ENCODE measurements at regions not wholly inside any gene's neighbourhood (a gene's known extent, or its start where the extent isn't known, plus 50 kb on each side); places are given as distances from the start of the nearest gene placed in this dataset.

GRCh38 chr1:110781525-110781924, 91.4 kb upstream of the CD53 start:
- H3K4me1 ChIP-seq (ENCODE audit: control insufficient read depth, insufficient read depth, low read length) = no peaks in the 10 kb centered on the region
- H3K4me3 ChIP-seq (ENCODE audit: insufficient read depth, low read depth, low read length) = no peak overlapping the region
- no peak overlapping the region for H3K27ac ChIP-seq (ENCODE audit: insufficient read depth, low read depth, low read length, poor library complexity, severe bottlenecking)
- WGBS, 2 experiments = 100% methylated on average over 1 of the region's 2 CpGs; no CpG with 5 or more reads in 1 of the 2 experiments
- H3K36me3 ChIP-seq (ENCODE audit: control insufficient read depth, insufficient read depth, low read length) = no peaks in the 10 kb centered on the region
- H3K9me3 ChIP-seq (ENCODE audit: control insufficient read depth, low read length) = no peaks in the 10 kb centered on the region
- peaks cover 19% of the 10 kb centered on the region for H3K27me3 ChIP-seq (ENCODE audit: control insufficient read depth, insufficient read depth, low read length, poor library complexity, severe bottlenecking)

DNA sequence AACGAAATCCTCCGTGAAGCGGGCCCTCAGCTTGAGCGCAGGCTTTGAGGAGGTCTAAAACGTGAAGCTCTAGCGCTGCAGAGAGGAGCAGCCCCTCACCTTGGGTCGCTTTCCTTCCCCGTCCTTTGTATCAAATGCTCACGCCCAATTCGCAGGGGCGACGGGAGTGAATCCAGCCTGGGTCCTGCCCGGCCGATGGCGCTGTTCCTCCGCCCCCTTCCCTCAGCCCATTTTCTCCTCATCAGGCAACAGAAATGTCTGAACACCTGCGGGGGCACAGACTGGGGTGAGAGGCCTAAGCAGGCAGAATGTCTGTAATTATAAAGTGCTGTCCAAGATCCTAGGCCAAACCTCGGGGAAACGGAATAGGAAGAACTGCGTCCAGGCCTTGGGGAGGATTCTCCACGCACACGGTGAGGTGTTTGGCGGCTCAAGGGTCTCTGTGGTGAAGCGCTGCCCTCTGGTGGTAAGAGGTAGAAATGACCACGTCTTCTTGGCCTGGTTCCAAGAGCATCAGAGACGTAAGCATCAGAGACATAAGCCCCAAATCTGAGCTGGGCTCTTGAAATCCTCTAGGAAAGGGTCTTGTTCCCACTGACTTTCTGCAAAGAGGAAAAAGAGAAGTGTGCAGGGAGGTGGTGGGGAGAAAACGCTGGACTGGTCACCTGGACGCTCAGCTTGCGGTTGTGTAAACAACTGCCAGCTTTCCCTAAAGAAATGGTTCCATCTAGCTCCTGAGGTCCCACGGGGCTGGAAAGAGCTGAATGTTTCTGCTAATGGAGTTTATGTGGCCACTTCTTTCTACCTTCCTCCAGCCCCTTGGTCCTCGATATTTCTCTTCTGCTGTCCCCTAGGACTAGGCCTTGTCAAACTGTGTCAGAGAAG, 92.1 kb upstream of the CD53 start:
- WGBS, 2 experiments = 33 to 35% methylated on average over 31 of the region's 31 CpGs
- no peak overlapping the region for H3K27ac ChIP-seq (ENCODE audit: insufficient read depth, low read depth, low read length, poor library complexity, severe bottlenecking)
- H3K36me3 ChIP-seq (ENCODE audit: control insufficient read depth, insufficient read depth, low read length) = no peaks in the 10 kb centered on the region
- no peaks in the 10 kb centered on the region for H3K4me1 ChIP-seq (ENCODE audit: control insufficient read depth, insufficient read depth, low read length)
- H3K4me3 ChIP-seq (ENCODE audit: insufficient read depth, low read depth, low read length) = peak overlapping the region; percentile 25
- H3K9me3 ChIP-seq (ENCODE audit: control insufficient read depth, low read length) = no peaks in the 10 kb centered on the region
- peaks cover 23% of the 10 kb centered on the region for H3K27me3 ChIP-seq (ENCODE audit: control insufficient read depth, insufficient read depth, low read length, poor library complexity, severe bottlenecking)

- H3K4me1 ChIP-seq (ENCODE audit: control insufficient read depth, insufficient read depth, low read length) = no peaks in the 10 kb centered on the region
- H3K36me3 ChIP-seq (ENCODE audit: control insufficient read depth, insufficient read depth, low read length) = no peaks in the 10 kb centered on the region
- H3K4me3 ChIP-seq (ENCODE audit: insufficient read depth, low read depth, low read length) = no peak overlapping the region
- no peaks in the 10 kb centered on the region for H3K9me3 ChIP-seq (ENCODE audit: control insufficient read depth, low read length)
- no peak overlapping the region for H3K27ac ChIP-seq (ENCODE audit: insufficient read depth, low read depth, low read length, poor library complexity, severe bottlenecking)
- WGBS, 2 experiments = 84 to 94% methylated on average over 2 to 3 of the region's 3 CpGs
- H3K27me3 ChIP-seq (ENCODE audit: control insufficient read depth, insufficient read depth, low read length, poor library complexity, severe bottlenecking) = peaks cover 23% of the 10 kb centered on the region
These were observed 93.3 kb upstream of the CD53 start for GRCh38 chr1:110779636-110780035.

DNA sequence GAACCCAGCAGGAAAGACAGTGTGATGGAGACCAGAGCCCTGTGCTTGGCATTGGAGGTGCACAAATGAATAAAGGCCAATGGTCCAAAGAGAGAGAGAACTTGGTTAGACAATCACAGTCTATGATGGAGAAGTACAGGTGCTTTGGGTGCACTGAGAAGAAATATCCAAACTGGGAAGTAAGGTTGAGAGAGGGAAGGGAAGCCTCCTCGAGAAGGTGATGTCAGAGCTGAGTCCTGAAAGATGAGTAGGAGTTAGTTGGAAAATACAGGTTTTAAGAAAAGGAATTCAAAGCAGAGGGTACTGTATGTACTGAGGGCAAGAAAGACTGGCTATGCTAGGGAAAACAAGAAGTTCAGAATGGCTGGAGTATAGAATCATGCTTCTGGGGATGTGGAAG, 94.1 kb upstream of the CD53 start:
- H3K4me1 ChIP-seq (ENCODE audit: control insufficient read depth, insufficient read depth, low read length) = no peaks in the 10 kb centered on the region
- 77 to 81% methylated on average over 1 of the region's 1 CpG for WGBS, 2 experiments
- peaks cover 23% of the 10 kb centered on the region for H3K27me3 ChIP-seq (ENCODE audit: control insufficient read depth, insufficient read depth, low read length, poor library complexity, severe bottlenecking)
- H3K27ac ChIP-seq (ENCODE audit: insufficient read depth, low read depth, low read length, poor library complexity, severe bottlenecking) = no peak overlapping the region
- H3K36me3 ChIP-seq (ENCODE audit: control insufficient read depth, insufficient read depth, low read length) = no peaks in the 10 kb centered on the region
- no peak overlapping the region for H3K4me3 ChIP-seq (ENCODE audit: insufficient read depth, low read depth, low read length)
- no peaks in the 10 kb centered on the region for H3K9me3 ChIP-seq (ENCODE audit: control insufficient read depth, low read length)

GRCh38 chr1:110777228-110777627, 95.7 kb upstream of the CD53 start:
- Histone ChIP-seq H3K27ac (ENCODE audit: insufficient read depth, low read depth, low read length, poor library complexity, severe bottlenecking) (no peak overlapping the region), H3K9me3 (ENCODE audit: control insufficient read depth, low read length) (no peaks in the 10 kb centered on the region), H3K4me1 (ENCODE audit: control insufficient read depth, insufficient read depth, low read length) (no peaks in the 10 kb centered on the region), H3K36me3 (ENCODE audit: control insufficient read depth, insufficient read depth, low read length) (no peaks in the 10 kb centered on the region), H3K27me3 (ENCODE audit: control insufficient read depth, insufficient read depth, low read length, poor library complexity, severe bottlenecking) (peaks cover 23% of the 10 kb centered on the region), H3K4me3 (ENCODE audit: insufficient read depth, low read depth, low read length) (no peak overlapping the region)
- WGBS, 2 experiments = 90 to 94% methylated on average over 4 of the region's 4 CpGs

- no peaks in the 10 kb centered on the region for H3K9me3 ChIP-seq (ENCODE audit: control insufficient read depth, low read length)
- H3K4me1 ChIP-seq (ENCODE audit: control insufficient read depth, insufficient read depth, low read length) = no peaks in the 10 kb centered on the region
- no peak overlapping the region for H3K4me3 ChIP-seq (ENCODE audit: insufficient read depth, low read depth, low read length)
- peaks cover 14% of the 10 kb centered on the region for H3K27me3 ChIP-seq (ENCODE audit: control insufficient read depth, insufficient read depth, low read length, poor library complexity, severe bottlenecking)
- no peak overlapping the region for H3K27ac ChIP-seq (ENCODE audit: insufficient read depth, low read depth, low read length, poor library complexity, severe bottlenecking)
- no peaks in the 10 kb centered on the region for H3K36me3 ChIP-seq (ENCODE audit: control insufficient read depth, insufficient read depth, low read length)
These were observed 98.5 kb upstream of the CD53 start for GRCh38 chr1:110774398-110774797.

GRCh38 chr1:110773813-110774212, 99.1 kb upstream of the KCNA3 start:
- 68% methylated on average over 3 of the region's 3 CpGs for WGBS, 2 experiments
- no peak overlapping the region for H3K4me3 ChIP-seq (ENCODE audit: insufficient read depth, low read depth, low read length)
- no peak overlapping the region for H3K27ac ChIP-seq (ENCODE audit: insufficient read depth, low read depth, low read length, poor library complexity, severe bottlenecking)
- no peaks in the 10 kb centered on the region for H3K4me1 ChIP-seq (ENCODE audit: control insufficient read depth, insufficient read depth, low read length)
- peaks cover 12% of the 10 kb centered on the region for H3K27me3 ChIP-seq (ENCODE audit: control insufficient read depth, insufficient read depth, low read length, poor library complexity, severe bottlenecking)
- H3K36me3 ChIP-seq (ENCODE audit: control insufficient read depth, insufficient read depth, low read length) = no peaks in the 10 kb centered on the region
- H3K9me3 ChIP-seq (ENCODE audit: control insufficient read depth, low read length) = no peaks in the 10 kb centered on the region

GRCh38 chr1:110771245-110772022, 96.7 kb upstream of the KCNA3 start:
- H3K4me3 ChIP-seq (ENCODE audit: insufficient read depth, low read depth, low read length) = no peak overlapping the region
- no peaks in the 10 kb centered on the region for H3K4me1 ChIP-seq (ENCODE audit: control insufficient read depth, insufficient read depth, low read length)
- H3K27ac ChIP-seq (ENCODE audit: insufficient read depth, low read depth, low read length, poor library complexity, severe bottlenecking) = no peak overlapping the region
- no peaks in the 10 kb centered on the region for H3K36me3 ChIP-seq (ENCODE audit: control insufficient read depth, insufficient read depth, low read length)
- no peaks in the 10 kb centered on the region for H3K9me3 ChIP-seq (ENCODE audit: control insufficient read depth, low read length)
- H3K27me3 ChIP-seq (ENCODE audit: control insufficient read depth, insufficient read depth, low read length, poor library complexity, severe bottlenecking) = peaks cover 12% of the 10 kb centered on the region
- 92 to 94% methylated on average over 2 of the region's 2 CpGs for WGBS, 2 experiments

DNA sequence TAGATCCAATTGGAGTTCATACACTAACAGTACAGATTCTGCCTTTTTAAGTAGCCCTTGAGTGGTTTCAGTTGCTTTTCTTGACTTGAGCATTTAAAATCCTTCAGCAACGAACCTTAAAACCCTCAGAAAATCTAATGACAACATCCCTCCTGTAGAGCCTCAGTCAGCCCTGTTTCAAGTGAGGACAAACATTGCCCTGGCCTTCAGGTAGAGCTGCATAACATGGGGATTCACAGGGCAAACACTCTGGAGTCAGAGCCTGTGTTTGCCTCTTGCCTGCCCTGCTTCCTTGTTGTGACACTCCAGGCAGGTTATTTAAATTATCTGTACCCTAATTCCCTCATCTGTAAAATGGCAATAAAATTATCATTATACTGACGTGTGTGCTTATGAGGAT, 96.1 kb upstream of the KCNA3 start:
- 70 to 85% methylated on average over 2 of the region's 2 CpGs for WGBS, 2 experiments
- no peaks in the 10 kb centered on the region for H3K4me1 ChIP-seq (ENCODE audit: control insufficient read depth, insufficient read depth, low read length)
- H3K27ac ChIP-seq (ENCODE audit: insufficient read depth, low read depth, low read length, poor library complexity, severe bottlenecking) = no peak overlapping the region

GRCh38 chr1:110768605-110769004, 93.9 kb upstream of the KCNA3 start:
- H3K36me3 ChIP-seq (ENCODE audit: control insufficient read depth, insufficient read depth, low read length) = no peaks in the 10 kb centered on the region
- 56 to 57% methylated on average over 2 of the region's 2 CpGs for WGBS, 2 experiments
- H3K9me3 ChIP-seq (ENCODE audit: control insufficient read depth, low read length) = no peaks in the 10 kb centered on the region
- H3K4me1 ChIP-seq (ENCODE audit: control insufficient read depth, insufficient read depth, low read length) = no peaks in the 10 kb centered on the region
- no peak overlapping the region for H3K27ac ChIP-seq (ENCODE audit: insufficient read depth, low read depth, low read length, poor library complexity, severe bottlenecking)
- H3K27me3 ChIP-seq (ENCODE audit: control insufficient read depth, insufficient read depth, low read length, poor library complexity, severe bottlenecking) = peaks cover 9% of the 10 kb centered on the region
- no peak overlapping the region for H3K4me3 ChIP-seq (ENCODE audit: insufficient read depth, low read depth, low read length)

More for the DNA sequence above, 96.1 kb upstream of the KCNA3 start:
- Histone ChIP-seq H3K27me3 (ENCODE audit: control insufficient read depth, insufficient read depth, low read length, poor library complexity, severe bottlenecking) (peaks cover 9% of the 10 kb centered on the region), H3K9me3 (ENCODE audit: control insufficient read depth, low read length) (no peaks in the 10 kb centered on the region), H3K4me3 (ENCODE audit: insufficient read depth, low read depth, low read length) (no peak overlapping the region), H3K36me3 (ENCODE audit: control insufficient read depth, insufficient read depth, low read length) (no peaks in the 10 kb centered on the region)
